ENCODE measurements at regions not wholly inside any gene's neighbourhood (a gene's known extent, or its start where the extent isn't known, plus 50 kb on each side); places are given as distances from the start of the nearest gene placed in this dataset.

DNA sequence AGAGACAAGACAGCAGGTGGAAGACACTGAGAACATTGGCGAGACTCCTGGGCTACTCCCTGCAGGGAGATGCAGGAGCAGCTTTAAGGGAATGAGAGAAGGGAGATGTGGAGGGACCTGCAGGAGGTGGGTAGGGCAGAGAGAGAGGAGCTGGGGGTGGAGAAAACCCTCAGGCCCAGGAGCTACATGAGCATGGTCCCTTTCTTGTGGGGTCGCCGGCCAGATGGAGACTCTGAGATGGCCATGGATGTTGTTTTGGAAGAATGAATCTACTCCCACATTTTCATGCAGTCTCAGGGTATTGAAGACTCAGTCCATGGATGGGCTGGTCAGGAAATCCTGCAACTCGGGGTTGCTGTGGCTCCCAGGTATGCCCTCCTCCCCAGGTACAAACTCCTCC, 1381.9 kb downstream of the TBC1D22A start:
- TF ChIP-seq EZH2 (optimal IDR thresholded peaks at IDR 0.05; ENCODE audit: low read depth, low read length), result no peak
- TF ChIP-seq, protein P1, sequence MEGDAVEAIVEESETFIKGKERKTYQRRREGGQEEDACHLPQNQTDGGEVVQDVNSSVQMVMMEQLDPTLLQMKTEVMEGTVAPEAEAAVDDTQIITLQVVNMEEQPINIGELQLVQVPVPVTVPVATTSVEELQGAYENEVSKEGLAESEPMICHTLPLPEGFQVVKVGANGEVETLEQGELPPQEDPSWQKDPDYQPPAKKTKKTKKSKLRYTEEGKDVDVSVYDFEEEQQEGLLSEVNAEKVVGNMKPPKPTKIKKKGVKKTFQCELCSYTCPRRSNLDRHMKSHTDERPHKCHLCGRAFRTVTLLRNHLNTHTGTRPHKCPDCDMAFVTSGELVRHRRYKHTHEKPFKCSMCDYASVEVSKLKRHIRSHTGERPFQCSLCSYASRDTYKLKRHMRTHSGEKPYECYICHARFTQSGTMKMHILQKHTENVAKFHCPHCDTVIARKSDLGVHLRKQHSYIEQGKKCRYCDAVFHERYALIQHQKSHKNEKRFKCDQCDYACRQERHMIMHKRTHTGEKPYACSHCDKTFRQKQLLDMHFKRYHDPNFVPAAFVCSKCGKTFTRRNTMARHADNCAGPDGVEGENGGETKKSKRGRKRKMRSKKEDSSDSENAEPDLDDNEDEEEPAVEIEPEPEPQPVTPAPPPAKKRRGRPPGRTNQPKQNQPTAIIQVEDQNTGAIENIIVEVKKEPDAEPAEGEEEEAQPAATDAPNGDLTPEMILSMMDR (IDR thresholded peaks at IDR 0.05; ENCODE audit: low read length), result no peak

Data from MM.1S (cell line).